Lower leg skin (tissue), 4 donors: ENCODE measurements at regions not wholly inside any gene's neighbourhood (a gene's known extent, or its start where the extent isn't known, plus 50 kb on each side); places are given as distances from the start of the nearest gene placed in this dataset.
"Not testable (repeated sequence)": the region's sequence is repeated elsewhere in the genome, so short reads cannot be mapped to it uniquely, and the experiment has no call there.

Experiments
- DNase-seq, 2 donors: peaks; one replicate each; pipeline ENCODE4 v3.0.0-alpha.2; 2019; ENCODE audit warnings: low spot score in 2 of 2
- H3K4me3 ChIP-seq: fragments of 200-600 bp; sonication (generic); 2 replicates; pipeline ENCODE4 v1.5.1; 2017; ENCODE audit warnings: mild to moderate bottlenecking, low read depth; ENCODE audit not compliant: poor library complexity, severe bottlenecking
- POLR2A ChIP-seq, 2 donors: fragments of 450-650 bp; IDR thresholded peaks; one replicate each; pipeline ENCODE4 v1.6.1; 2016 to 2017; ENCODE audit warnings: antibody characterized with exemption in 2 of 2, mild to moderate bottlenecking in 1 of 2, moderate library complexity in 1 of 2
- WGBS, 2 donors: methylation state at CpG; one replicate each; pipeline ENCODE4 v1.1.5; 2018; 5-methylcytosine and 5-hydroxymethylcytosine counted together
- intact Hi-C: fragments of 100-400 bp; cut with DNase I; formaldehyde crosslinking; loops from one replicate; pipeline ENCODE4 v1.15.0; 2023; ENCODE audit warnings: low total_unique reads
- TF ChIP-seq, protein P1 (sequence below), 3 donors: fragments of 450-650 bp; IDR thresholded peaks; one replicate each; pipeline ENCODE4 v1.5.1; 2016; ENCODE audit warnings: antibody characterized with exemption in 3 of 3, mild to moderate bottlenecking in 3 of 3, moderate library complexity in 2 of 3

DNA sequence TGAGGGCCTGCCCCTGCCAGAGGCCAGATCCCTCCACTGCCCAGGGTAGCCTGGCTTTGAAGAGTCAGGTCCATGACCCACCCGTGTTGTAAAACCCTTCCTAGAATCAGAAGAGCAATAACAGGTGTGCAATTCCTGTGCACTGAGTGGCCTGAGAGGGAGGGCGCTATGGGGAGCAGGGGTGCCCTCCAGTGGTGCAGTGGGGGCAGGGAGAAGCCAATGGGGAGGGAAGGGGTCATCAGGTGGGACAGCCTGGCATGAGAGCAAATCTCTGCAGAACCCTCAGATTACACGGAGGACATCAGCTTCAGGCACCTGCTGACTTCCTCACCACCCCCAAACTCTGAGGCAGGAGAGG lies 72.9 kb upstream of the ZNF469 start:
- no peak for DNase-seq
- no peak for TF ChIP-seq POLR2A (IDR thresholded peaks at IDR 0.05)
- TF ChIP-seq, protein P1, sequence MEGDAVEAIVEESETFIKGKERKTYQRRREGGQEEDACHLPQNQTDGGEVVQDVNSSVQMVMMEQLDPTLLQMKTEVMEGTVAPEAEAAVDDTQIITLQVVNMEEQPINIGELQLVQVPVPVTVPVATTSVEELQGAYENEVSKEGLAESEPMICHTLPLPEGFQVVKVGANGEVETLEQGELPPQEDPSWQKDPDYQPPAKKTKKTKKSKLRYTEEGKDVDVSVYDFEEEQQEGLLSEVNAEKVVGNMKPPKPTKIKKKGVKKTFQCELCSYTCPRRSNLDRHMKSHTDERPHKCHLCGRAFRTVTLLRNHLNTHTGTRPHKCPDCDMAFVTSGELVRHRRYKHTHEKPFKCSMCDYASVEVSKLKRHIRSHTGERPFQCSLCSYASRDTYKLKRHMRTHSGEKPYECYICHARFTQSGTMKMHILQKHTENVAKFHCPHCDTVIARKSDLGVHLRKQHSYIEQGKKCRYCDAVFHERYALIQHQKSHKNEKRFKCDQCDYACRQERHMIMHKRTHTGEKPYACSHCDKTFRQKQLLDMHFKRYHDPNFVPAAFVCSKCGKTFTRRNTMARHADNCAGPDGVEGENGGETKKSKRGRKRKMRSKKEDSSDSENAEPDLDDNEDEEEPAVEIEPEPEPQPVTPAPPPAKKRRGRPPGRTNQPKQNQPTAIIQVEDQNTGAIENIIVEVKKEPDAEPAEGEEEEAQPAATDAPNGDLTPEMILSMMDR (IDR thresholded peaks at IDR 0.05), result no peak
- WGBS, 2 donors, result 37 to 51% methylated on average over 3 of the region's 3 CpGs
- intact Hi-C loops, result no loop called here
- no peak overlapping the region for H3K4me3 ChIP-seq

DNA sequence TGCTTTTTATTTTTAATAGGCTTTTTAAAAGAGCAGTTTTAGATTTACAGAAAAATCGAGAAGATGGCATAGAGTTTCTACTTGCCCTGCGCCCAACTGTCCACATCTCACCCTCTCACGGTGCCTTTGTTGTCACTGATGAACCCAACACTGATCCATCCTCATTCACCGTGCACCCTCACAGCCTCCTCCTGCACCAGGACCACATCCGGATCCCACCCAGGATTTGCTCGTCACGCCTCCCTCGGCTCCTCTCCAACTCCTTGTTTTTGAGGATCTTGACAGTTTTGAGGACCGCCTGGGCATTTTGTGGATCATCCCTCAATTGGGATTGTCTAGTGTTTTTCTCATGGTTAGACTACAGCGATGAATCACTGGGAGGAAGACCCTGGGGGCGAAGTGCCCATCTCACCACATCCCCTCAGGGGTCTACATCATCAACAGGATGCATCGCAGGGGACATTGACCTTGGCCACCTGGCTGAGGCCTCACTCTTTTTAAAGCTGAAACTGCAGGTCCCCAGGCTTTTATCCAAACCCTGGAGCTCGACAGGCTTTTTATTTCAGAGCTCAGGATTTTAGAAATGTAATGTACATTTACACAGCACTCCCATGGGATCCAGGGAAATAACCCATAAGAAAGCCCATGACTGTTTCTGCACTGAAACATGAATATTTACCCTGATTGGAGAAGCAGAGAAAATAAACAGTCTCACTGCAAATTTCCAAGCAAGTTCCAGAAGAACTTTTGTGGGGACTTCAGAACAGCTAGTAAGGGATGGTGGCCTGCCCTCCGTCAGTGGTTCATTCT lies 71.8 kb upstream of the ZNF469 start:
- no peak overlapping the region for H3K4me3 ChIP-seq
- TF ChIP-seq POLR2A (IDR thresholded peaks at IDR 0.05), result no peak
- no peak for DNase-seq
- intact Hi-C loops, result no loop called here
- WGBS, 2 donors, result 90 to 91% methylated on average over 14 of the region's 14 CpGs

DNA sequence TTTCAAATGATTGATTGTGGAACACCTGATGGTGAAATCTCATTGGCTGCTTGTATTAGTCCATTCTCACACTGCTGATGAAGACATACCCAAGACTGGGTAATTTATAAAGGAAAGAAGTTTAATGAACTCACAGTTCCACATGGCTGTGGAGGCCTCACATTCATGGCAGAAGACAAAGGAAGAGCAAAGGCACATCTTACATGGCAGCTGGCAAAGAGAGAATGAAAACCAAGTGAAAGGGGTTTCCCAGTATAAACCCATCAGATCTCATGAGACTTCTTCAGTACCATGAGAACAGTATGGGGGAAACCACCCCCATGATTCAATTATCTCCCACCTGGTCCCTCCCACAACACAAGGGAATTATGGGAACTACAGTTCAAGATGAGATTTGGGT lies 70.9 kb upstream of the ZNF469 start:
- DNase-seq, H3K4me3 ChIP-seq, intact Hi-C loops: not testable (repeated sequence)

DNA sequence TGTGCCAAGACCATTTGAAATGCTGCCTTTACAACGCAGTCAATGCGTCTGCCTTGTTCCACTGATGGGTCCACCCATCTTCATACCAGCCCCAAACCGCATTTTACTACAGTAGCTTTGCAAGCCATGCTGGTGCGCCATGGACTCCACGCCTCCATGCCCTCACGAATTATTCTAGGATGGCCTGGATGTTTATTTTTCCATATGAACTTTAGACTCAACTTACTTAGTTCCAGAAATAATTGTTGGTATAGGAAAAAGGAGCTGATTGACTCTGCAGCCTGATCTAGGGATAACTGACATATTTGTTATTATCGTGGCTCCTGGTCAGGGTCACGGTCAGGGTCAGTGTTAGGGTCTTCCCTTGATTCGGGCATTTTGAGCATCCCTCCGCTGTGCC lies 70.0 kb upstream of the ZNF469 start:
- TF ChIP-seq, protein P1 (IDR thresholded peaks at IDR 0.05), result no peak
- TF ChIP-seq POLR2A (IDR thresholded peaks at IDR 0.05), result no peak
- H3K4me3 ChIP-seq, result no peak overlapping the region
- 85 to 86% methylated on average over 10 of the region's 10 CpGs for WGBS, 2 donors
- intact Hi-C loops, result no loop called here
- no peak for DNase-seq

DNA sequence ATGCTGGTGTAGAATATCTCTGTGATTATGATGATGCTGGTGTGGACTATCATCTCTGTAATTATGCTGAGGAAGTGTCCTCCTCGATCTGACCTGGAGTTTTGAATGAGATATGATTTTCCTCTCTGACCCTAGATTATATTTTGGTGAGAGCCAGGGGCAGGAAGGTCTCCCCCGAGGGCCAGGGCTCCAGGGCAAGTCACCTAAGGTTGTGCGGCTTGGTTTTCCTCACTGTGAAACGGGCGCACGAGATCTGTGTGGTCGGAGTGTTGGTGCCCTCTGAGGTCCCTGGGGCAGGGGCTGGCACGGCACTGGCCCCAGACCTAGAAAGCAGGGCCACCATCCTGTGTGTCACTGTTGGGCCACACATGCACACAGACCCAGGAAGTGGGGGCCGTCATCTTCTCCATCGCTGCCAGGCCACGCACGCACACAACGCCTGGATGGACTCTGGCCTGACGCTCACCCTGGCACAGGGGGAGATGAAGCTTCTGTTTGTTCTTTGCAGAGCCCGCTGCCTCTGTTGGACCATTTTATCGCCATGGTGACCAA lies 67.7 kb upstream of the ZNF469 start:
- no peak overlapping the region for H3K4me3 ChIP-seq
- intact Hi-C loops, result no loop called here
- no peak for TF ChIP-seq POLR2A (IDR thresholded peaks at IDR 0.05)
- TF ChIP-seq, protein P1 (IDR thresholded peaks at IDR 0.05), result no peak
- 79 to 89% methylated on average over 16 of the region's 16 CpGs for WGBS, 2 donors
- DNase-seq, result no peak

DNA sequence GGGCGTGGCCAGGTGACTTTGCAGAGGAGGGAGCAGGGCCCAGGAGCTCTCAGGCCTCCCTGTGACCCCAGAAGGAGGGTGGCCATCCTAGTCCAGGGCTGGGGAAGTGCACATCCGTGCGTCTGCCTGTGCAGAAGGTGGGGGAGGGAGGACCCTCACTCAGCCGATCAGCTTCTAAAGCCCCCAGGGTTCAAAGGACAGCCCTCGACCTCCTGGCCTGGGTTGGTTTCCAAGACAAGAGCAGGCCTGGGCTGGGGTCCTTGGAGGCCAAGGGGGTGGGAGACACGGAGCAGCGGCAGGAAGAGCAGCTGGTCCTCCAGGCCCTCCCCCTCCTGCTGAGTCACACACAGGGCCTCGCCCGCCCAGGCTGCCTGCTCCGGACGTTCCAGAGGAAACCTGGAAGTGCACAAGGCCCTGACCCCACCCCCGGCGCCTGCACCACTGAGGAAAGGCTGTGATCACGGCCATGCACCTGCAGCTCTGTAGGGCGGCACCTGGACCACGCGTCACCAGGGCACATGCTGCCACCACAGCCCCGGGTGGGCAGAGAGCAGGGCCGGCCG lies 67.1 kb upstream of the ZNF469 start:
- TF ChIP-seq POLR2A (IDR thresholded peaks at IDR 0.05), result no peak
- TF ChIP-seq, protein P1 (IDR thresholded peaks at IDR 0.05), result no peak
- H3K4me3 ChIP-seq, result no peak overlapping the region
- WGBS, 2 donors, result 40 to 45% methylated on average over 12 to 19 of the region's 20 CpGs
- no peak for DNase-seq
- intact Hi-C loops, result no loop called here
